ENCODE measurements at regions not wholly inside any gene's neighbourhood (a gene's known extent, or its start where the extent isn't known, plus 50 kb on each side); places are given as distances from the start of the nearest gene placed in this dataset.

- no peak for TF ChIP-seq REST (IDR thresholded peaks at IDR 0.05; ENCODE audit: unreplicated experiment)
- TF ChIP-seq EZH2 (IDR thresholded peaks at IDR 0.05; ENCODE audit: low read depth, unreplicated experiment): no peak
- TF ChIP-seq CREB1 (CRISPR knock-in tag; IDR thresholded peaks at IDR 0.05; ENCODE audit: low read depth): no peak
- no peak for TF ChIP-seq STAT1 (IDR thresholded peaks at IDR 0.05; ENCODE audit: unreplicated experiment)
- no peak for TF ChIP-seq EZH2phosphoT487 (IDR thresholded peaks at IDR 0.05; ENCODE audit: unreplicated experiment)
- no peak for TF ChIP-seq POLR2AphosphoS5 (IDR thresholded peaks at IDR 0.05; ENCODE audit: low read depth)
Measured at GRCh38 chr7:19293431-19293830, 148.2 kb upstream of the FERD3L start (continued).

- no peak overlapping the region for H3K4me2 ChIP-seq
- no peaks in the 10 kb centered on the region for H3K27me3 Mint-ChIP-seq (ENCODE audit: insufficient read depth, low read depth, poor library complexity)
- DNase-seq (ENCODE audit: low spot score): no peak
- TF ChIP-seq EZH2phosphoT487 (IDR thresholded peaks at IDR 0.05; ENCODE audit: unreplicated experiment) (no peak), REST (IDR thresholded peaks at IDR 0.05; ENCODE audit: unreplicated experiment) (no peak)
- H3F3A ChIP-seq (replicated peaks; ENCODE audit: low read depth): no peaks in the 10 kb centered on the region
- H3K4me1 Mint-ChIP-seq: peaks cover 2% of the 10 kb centered on the region; the same call in 2 of the 3 replicates
- H3K9me3 Mint-ChIP-seq: no peaks in the 10 kb centered on the region; the same call in 2 of the 3 replicates
- H2AFZ ChIP-seq: no peak overlapping the region
- no peaks in the 10 kb centered on the region for H3K36me3 ChIP-seq (ENCODE audit: insufficient read depth)
- no peak overlapping the region for H3K4me3 ChIP-seq
- no peak overlapping the region for H3K4me3 Mint-ChIP-seq
- H3K27ac ChIP-seq (ENCODE audit: low read depth): no peak overlapping the region
- no peak overlapping the region for H3K27ac Mint-ChIP-seq
- no peaks in the 10 kb centered on the region for H3K36me3 Mint-ChIP-seq (ENCODE audit: low read depth)
- H3K79me2 ChIP-seq (replicated peaks; ENCODE audit: insufficient read depth): no peaks in the 10 kb centered on the region
- no peaks in the 10 kb centered on the region for H3K4me1 ChIP-seq (ENCODE audit: insufficient read depth)
- H4K20me1 ChIP-seq (replicated peaks; ENCODE audit: insufficient read depth): no peaks in the 10 kb centered on the region
- ATAC-seq: no peak
- no peaks in the 10 kb centered on the region for H3K9me2 ChIP-seq (ENCODE audit: insufficient read depth)
- no peaks in the 10 kb centered on the region for H3K27me3 ChIP-seq (ENCODE audit: insufficient read depth)
Measured at GRCh38 chr7:19290968-19291367, 145.7 kb upstream of the FERD3L start.

GRCh38 chr7:19290066-19290465 is 144.8 kb upstream of the FERD3L start:
- H3K36me3 Mint-ChIP-seq (ENCODE audit: low read depth): no peaks in the 10 kb centered on the region
- no peaks in the 10 kb centered on the region for H3F3A ChIP-seq (replicated peaks; ENCODE audit: low read depth)
- ATAC-seq: no peak
- no peak for TF ChIP-seq ZNF462 (CRISPR knock-in tag; IDR thresholded peaks at IDR 0.05)

More at GRCh38 chr7:19290066-19290465, 144.8 kb upstream of the FERD3L start:
- no peaks in the 10 kb centered on the region for H3K4me1 ChIP-seq (ENCODE audit: insufficient read depth)
- no peaks in the 10 kb centered on the region for H3K9me3 Mint-ChIP-seq
- H2AFZ ChIP-seq: no peak overlapping the region
- no peaks in the 10 kb centered on the region for H3K79me2 ChIP-seq (replicated peaks; ENCODE audit: insufficient read depth)
- no peak overlapping the region for H3K4me3 ChIP-seq
- H3K27me3 ChIP-seq (ENCODE audit: insufficient read depth): no peaks in the 10 kb centered on the region
- H3K27ac ChIP-seq (ENCODE audit: low read depth): no peak overlapping the region
- no peak overlapping the region for H3K27ac Mint-ChIP-seq
- H4K20me1 ChIP-seq (replicated peaks; ENCODE audit: insufficient read depth): no peaks in the 10 kb centered on the region
- H3K27me3 Mint-ChIP-seq (ENCODE audit: insufficient read depth, low read depth, poor library complexity): no peaks in the 10 kb centered on the region
- H3K9me2 ChIP-seq (ENCODE audit: insufficient read depth): no peaks in the 10 kb centered on the region
- no peak for DNase-seq (ENCODE audit: low spot score)
- no peak overlapping the region for H3K4me2 ChIP-seq
- H3K4me1 Mint-ChIP-seq: peaks cover 2% of the 10 kb centered on the region; the same call in 2 of the 3 replicates
- H3K36me3 ChIP-seq (ENCODE audit: insufficient read depth): no peaks in the 10 kb centered on the region
- no peak overlapping the region for H3K4me3 Mint-ChIP-seq
